HepG2 (cell line): ENCODE measurements at regions not wholly inside any gene's neighbourhood (a gene's known extent, or its start where the extent isn't known, plus 50 kb on each side); places are given as distances from the start of the nearest gene placed in this dataset.

ENCODE experiments used
- ATRX ChIP-seq: sonication (generic); formaldehyde crosslinking; IDR thresholded peaks from 2 replicates; pipeline ENCODE4 v1.4.0; 2020; ENCODE audit warnings: missing genetic modification reagents, borderline replicate concordance
- BORCS8-MEF2B ChIP-seq: sonication (generic); formaldehyde crosslinking; IDR thresholded peaks from 2 replicates; pipeline ENCODE4 v1.8.0; 2022; ENCODE audit warnings: mild to moderate bottlenecking, missing genetic modification reagents
- GPN1 ChIP-seq: sonication (generic); formaldehyde crosslinking; IDR thresholded peaks from 2 replicates; pipeline ENCODE4 v1.5.1; 2020; ENCODE audit warnings: missing genetic modification reagents, borderline replicate concordance
- IRF1 ChIP-seq: sonication (generic); formaldehyde crosslinking; IDR thresholded peaks from 2 replicates; pipeline ENCODE4 v1.4.0; 2020; ENCODE audit warnings: low read depth, mild to moderate bottlenecking, missing genetic modification reagents
- IRF2 ChIP-seq: IDR thresholded peaks from 2 replicates; pipeline ENCODE4 v1.6.1; 2018; ENCODE audit warnings: missing genetic modification reagents, missing compliant biosample characterization
- KDM5B ChIP-seq: sonication (generic); formaldehyde crosslinking; IDR thresholded peaks from 2 replicates; pipeline ENCODE4 v1.4.0; 2020; ENCODE audit warnings: missing genetic modification reagents, mild to moderate bottlenecking, borderline replicate concordance
- NR2C2 ChIP-seq: sonication (generic); formaldehyde crosslinking; IDR thresholded peaks from 2 replicates; pipeline ENCODE4 v1.4.0; 2020; ENCODE audit warnings: missing genetic modification reagents, mild to moderate bottlenecking, moderate library complexity, borderline replicate concordance
- RELA ChIP-seq: sonication (generic); formaldehyde crosslinking; IDR thresholded peaks from 2 replicates; pipeline ENCODE4 v1.4.0; 2020; ENCODE audit warnings: missing genetic modification reagents
- RFXAP ChIP-seq: sonication (generic); formaldehyde crosslinking; IDR thresholded peaks from 2 replicates; pipeline ENCODE4 v1.4.0; 2020; ENCODE audit warnings: missing genetic modification reagents, borderline replicate concordance
- SSRP1 ChIP-seq: IDR thresholded peaks from 2 replicates; pipeline ENCODE4 v1.6.1; 2016; ENCODE audit warnings: control low read depth
- TARDBP ChIP-seq: sonication (generic); formaldehyde crosslinking; IDR thresholded peaks from 2 replicates; pipeline ENCODE4 v1.8.0; 2022; ENCODE audit warnings: mild to moderate bottlenecking, missing genetic modification reagents
- U2AF1 ChIP-seq: fragments of 200-400 bp; formaldehyde crosslinking; optimal IDR thresholded peaks from 2 replicates; pipeline ENCODE3; 2017; ENCODE audit warnings: mild to moderate bottlenecking, low read depth, low read length
- ZNF232 ChIP-seq: sonication (generic); formaldehyde crosslinking; IDR thresholded peaks from 2 replicates; pipeline ENCODE4 v1.4.0; 2020; ENCODE audit warnings: missing genetic modification reagents, borderline replicate concordance
- ZNF576 ChIP-seq: sonication (generic); formaldehyde crosslinking; IDR thresholded peaks from 2 replicates; pipeline ENCODE4 v1.4.0; 2020; ENCODE audit warnings: mild to moderate bottlenecking, missing genetic modification reagents
- ZNF605 ChIP-seq: sonication (generic); formaldehyde crosslinking; IDR thresholded peaks from 2 replicates; pipeline ENCODE4 v1.8.0; 2022; ENCODE audit warnings: mild to moderate bottlenecking, missing genetic modification reagents
- ZNF672 ChIP-seq: sonication (generic); formaldehyde crosslinking; IDR thresholded peaks from 2 replicates; pipeline ENCODE4 v1.8.1; 2022; ENCODE audit warnings: missing genetic modification reagents
- ZNF772 ChIP-seq: sonication (generic); formaldehyde crosslinking; IDR thresholded peaks from 2 replicates; pipeline ENCODE4 v1.5.0; 2020; ENCODE audit warnings: mild to moderate bottlenecking, missing genetic modification reagents
- ZNF781 ChIP-seq: sonication (generic); formaldehyde crosslinking; IDR thresholded peaks from 2 replicates; pipeline ENCODE4 v1.5.1; 2020; ENCODE audit warnings: borderline replicate concordance, mild to moderate bottlenecking, missing genetic modification reagents; ENCODE audit errors: not compliant biosample characterization
- ZNF788 ChIP-seq: sonication (generic); formaldehyde crosslinking; IDR thresholded peaks from 2 replicates; pipeline ENCODE4 v1.5.0; 2020; ENCODE audit warnings: mild to moderate bottlenecking, missing genetic modification reagents, borderline replicate concordance
- TF ChIP-seq, protein P1 (sequence below): sonication (generic); formaldehyde crosslinking; IDR thresholded peaks from 2 replicates; pipeline ENCODE4 v1.5.0; 2020; ENCODE audit warnings: missing genetic modification reagents
- TF ChIP-seq, protein P2 (sequence below): sonication (generic); formaldehyde crosslinking; IDR thresholded peaks from 2 replicates; pipeline ENCODE4 v1.5.1; 2020; ENCODE audit warnings: mild to moderate bottlenecking, missing genetic modification reagents, moderate library complexity

GRCh38 chr2:64228126-64228678 lies 84.0 kb upstream of the PELI1 start (continued):
- TF ChIP-seq ZNF672 (CRISPR knock-in tag) (no peak), KDM5B (no peak), BORCS8-MEF2B (peak; percentile 39; the same call in 1 of the 2 replicates), GPN1 (CRISPR knock-in tag) (no peak), IRF1 (no peak), ZNF788 (no peak), RELA (CRISPR knock-in tag) (no peak), SSRP1 (CRISPR knock-in tag) (no peak), ZNF605 (peak; percentile 75; the same call in 1 of the 2 replicates), U2AF1 (no peak), ZNF781 (CRISPR knock-in tag) (peak; percentile 45), IRF2 (CRISPR knock-in tag) (no peak; the same call in 1 of the 2 replicates), RFXAP (CRISPR knock-in tag) (0 out of 2 replicates have a peak, but pooled peaks have one; percentile 31), ZNF232 (CRISPR knock-in tag) (0 out of 2 replicates have a peak, but pooled peaks have one; percentile 42), NR2C2 (CRISPR knock-in tag) (no peak), ATRX (no peak), ZNF772 (CRISPR knock-in tag) (0 out of 2 replicates have a peak, but pooled peaks have one; percentile 22), ZNF576 (CRISPR knock-in tag) (no peak), TARDBP (CRISPR knock-in tag) (0 out of 2 replicates have a peak, but pooled peaks have one; percentile 34)
- TF ChIP-seq, protein P1, sequence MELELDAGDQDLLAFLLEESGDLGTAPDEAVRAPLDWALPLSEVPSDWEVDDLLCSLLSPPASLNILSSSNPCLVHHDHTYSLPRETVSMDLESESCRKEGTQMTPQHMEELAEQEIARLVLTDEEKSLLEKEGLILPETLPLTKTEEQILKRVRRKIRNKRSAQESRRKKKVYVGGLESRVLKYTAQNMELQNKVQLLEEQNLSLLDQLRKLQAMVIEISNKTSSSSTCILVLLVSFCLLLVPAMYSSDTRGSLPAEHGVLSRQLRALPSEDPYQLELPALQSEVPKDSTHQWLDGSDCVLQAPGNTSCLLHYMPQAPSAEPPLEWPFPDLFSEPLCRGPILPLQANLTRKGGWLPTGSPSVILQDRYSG (CRISPR knock-in tag), result no peak
- TF ChIP-seq, protein P2, sequence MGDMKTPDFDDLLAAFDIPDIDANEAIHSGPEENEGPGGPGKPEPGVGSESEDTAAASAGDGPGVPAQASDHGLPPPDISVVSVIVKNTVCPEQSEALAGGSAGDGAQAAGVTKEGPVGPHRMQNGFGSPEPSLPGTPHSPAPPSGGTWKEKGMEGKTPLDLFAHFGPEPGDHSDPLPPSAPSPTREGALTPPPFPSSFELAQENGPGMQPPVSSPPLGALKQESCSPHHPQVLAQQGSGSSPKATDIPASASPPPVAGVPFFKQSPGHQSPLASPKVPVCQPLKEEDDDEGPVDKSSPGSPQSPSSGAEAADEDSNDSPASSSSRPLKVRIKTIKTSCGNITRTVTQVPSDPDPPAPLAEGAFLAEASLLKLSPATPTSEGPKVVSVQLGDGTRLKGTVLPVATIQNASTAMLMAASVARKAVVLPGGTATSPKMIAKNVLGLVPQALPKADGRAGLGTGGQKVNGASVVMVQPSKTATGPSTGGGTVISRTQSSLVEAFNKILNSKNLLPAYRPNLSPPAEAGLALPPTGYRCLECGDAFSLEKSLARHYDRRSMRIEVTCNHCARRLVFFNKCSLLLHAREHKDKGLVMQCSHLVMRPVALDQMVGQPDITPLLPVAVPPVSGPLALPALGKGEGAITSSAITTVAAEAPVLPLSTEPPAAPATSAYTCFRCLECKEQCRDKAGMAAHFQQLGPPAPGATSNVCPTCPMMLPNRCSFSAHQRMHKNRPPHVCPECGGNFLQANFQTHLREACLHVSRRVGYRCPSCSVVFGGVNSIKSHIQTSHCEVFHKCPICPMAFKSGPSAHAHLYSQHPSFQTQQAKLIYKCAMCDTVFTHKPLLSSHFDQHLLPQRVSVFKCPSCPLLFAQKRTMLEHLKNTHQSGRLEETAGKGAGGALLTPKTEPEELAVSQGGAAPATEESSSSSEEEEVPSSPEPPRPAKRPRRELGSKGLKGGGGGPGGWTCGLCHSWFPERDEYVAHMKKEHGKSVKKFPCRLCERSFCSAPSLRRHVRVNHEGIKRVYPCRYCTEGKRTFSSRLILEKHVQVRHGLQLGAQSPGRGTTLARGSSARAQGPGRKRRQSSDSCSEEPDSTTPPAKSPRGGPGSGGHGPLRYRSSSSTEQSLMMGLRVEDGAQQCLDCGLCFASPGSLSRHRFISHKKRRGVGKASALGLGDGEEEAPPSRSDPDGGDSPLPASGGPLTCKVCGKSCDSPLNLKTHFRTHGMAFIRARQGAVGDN (CRISPR knock-in tag), result peak; percentile 78
